ENCODE measurements at regions not wholly inside any gene's neighbourhood (a gene's known extent, or its start where the extent isn't known, plus 50 kb on each side); places are given as distances from the start of the nearest gene placed in this dataset.

DNA sequence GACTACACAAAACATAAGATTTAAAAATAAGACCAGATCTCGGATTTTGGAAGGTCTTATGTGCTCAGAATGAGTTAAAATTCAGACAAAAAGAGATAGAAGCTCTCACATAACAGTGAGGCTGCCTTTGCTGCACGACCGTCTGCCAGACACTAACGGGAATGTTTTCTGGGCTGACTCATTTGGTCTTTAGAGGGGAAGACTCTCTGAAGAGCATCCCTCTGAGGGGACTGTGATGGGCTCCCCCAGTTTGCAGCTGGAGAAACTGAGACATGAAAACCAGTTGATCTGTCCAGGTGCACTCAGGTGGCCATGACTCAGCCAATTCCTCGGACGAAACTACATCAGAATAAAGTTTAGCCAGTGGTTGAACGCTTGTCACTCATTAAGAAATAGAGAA is 153.9 kb downstream of the RNASET2 start:
- DNase-seq (ENCODE audit: low read depth, low spot score) (no peak), FAIRE-seq (no peak)
- H3K79me2 ChIP-seq (ENCODE audit: control insufficient read depth, insufficient read depth, low read length) = no peaks in the 10 kb centered on the region
- H3K4me2 ChIP-seq (ENCODE audit: insufficient read depth, low read length) = no peak overlapping the region
- H3K36me3 ChIP-seq (ENCODE audit: control insufficient read depth in 2 of 2, extremely low read depth in 1 of 2, insufficient read depth in 2 of 2, low read length in 2 of 2) = no peaks in the 10 kb centered on the region
- no peaks in the 10 kb centered on the region for H3K9me3 ChIP-seq (replicated peaks; ENCODE audit: control insufficient read depth, insufficient read depth, low read length)
- H2AFZ ChIP-seq (ENCODE audit: low read depth, low read length) = no peak overlapping the region
- H3K9me1 ChIP-seq (replicated peaks; ENCODE audit: control insufficient read depth, extremely low read depth, insufficient read depth, low read length) = no peaks in the 10 kb centered on the region
- CTCF ChIA-PET = no interaction called here
- TF ChIP-seq EZH2 (IDR thresholded peaks at IDR 0.05; ENCODE audit: borderline replicate concordance, low read depth, low read length, severe bottlenecking) = no peak
- TF ChIP-seq FOS (IDR thresholded peaks at IDR 0.05; ENCODE audit: borderline replicate concordance, insufficient read depth, low read length) = no peak
- no peak for TF ChIP-seq POLR2AphosphoS5 (IDR thresholded peaks at IDR 0.05; ENCODE audit: insufficient read depth, low read depth, low read length)
- no peak for TF ChIP-seq JUN (IDR thresholded peaks at IDR 0.05; ENCODE audit: borderline replicate concordance, insufficient read depth, insufficient read length, low read depth)
- no peak for TF ChIP-seq POLR2A (IDR thresholded peaks at IDR 0.05; ENCODE audit: low read depth, low read length)
- H3K9ac ChIP-seq (replicated peaks; ENCODE audit: extremely low read depth, insufficient read depth, low read length) = no peak overlapping the region
- no peaks in the 10 kb centered on the region for H4K20me1 ChIP-seq (replicated peaks; ENCODE audit: control insufficient read depth, extremely low read depth, insufficient read depth, low read length)
- dilution Hi-C loops (cut with MboI; ENCODE audit: extremely low pct_ligation_motif_present, low sequenced_read_pairs) (no loop called here), intact Hi-C loops (cut with micrococcal nuclease) (no loop called here)
- BruUV-seq (replicated peaks) = no TSS peak
- no peaks in the 10 kb centered on the region for H3K27me3 ChIP-seq (ENCODE audit: control insufficient read depth in 2 of 2, insufficient read depth in 2 of 2, low read length in 2 of 2)
- POLR2A ChIA-PET = no interaction called here
- H3K4me1 ChIP-seq (ENCODE audit: control insufficient read depth, extremely low read depth, insufficient read depth, low read length) = no peaks in the 10 kb centered on the region
- no peak overlapping the region for H3K4me3 ChIP-seq (replicated peaks in 1 of 3; ENCODE audit: insufficient read depth in 1 of 3, low read depth in 1 of 3, low read length in 3 of 3)
- no peak overlapping the region for H3K27ac ChIP-seq (ENCODE audit: insufficient read depth, low read depth, low read length)

DNA sequence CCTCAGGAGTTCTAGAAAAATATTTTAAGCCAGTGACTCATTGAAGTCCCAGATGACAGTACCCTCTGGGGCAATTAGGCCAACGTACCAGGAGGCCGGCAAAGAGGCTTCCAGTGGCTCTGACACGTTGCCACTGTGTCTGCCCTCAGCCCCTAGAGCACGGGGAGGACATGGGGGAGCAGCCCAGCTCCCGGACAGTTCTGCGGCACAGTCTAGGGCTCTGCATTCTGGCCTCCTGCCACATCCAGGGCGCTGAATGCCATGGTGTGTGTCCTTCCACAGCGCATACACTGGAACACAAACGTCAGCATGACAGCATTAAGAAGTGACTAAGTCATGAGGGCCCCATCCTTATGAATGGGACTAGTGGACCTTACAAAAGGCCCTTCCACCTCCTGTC is 156.2 kb downstream of the RNASET2 start:
- FAIRE-seq = no peak
- DNase-seq (ENCODE audit: low read depth, low spot score) = no peak
- Histone ChIP-seq H2AFZ (ENCODE audit: low read depth, low read length) (no peak overlapping the region), H3K79me2 (ENCODE audit: control insufficient read depth, insufficient read depth, low read length) (no peaks in the 10 kb centered on the region), H3K27ac (ENCODE audit: insufficient read depth, low read depth, low read length) (no peak overlapping the region), H3K9me1 (replicated peaks; ENCODE audit: control insufficient read depth, extremely low read depth, insufficient read depth, low read length) (no peaks in the 10 kb centered on the region), H4K20me1 (replicated peaks; ENCODE audit: control insufficient read depth, extremely low read depth, insufficient read depth, low read length) (no peaks in the 10 kb centered on the region), H3K9me3 (replicated peaks; ENCODE audit: control insufficient read depth, insufficient read depth, low read length) (no peaks in the 10 kb centered on the region), H3K4me1 (ENCODE audit: control insufficient read depth, extremely low read depth, insufficient read depth, low read length) (no peaks in the 10 kb centered on the region), H3K4me3 (replicated peaks in 1 of 3; ENCODE audit: insufficient read depth in 1 of 3, low read depth in 1 of 3, low read length in 3 of 3) (no peak overlapping the region), H3K9ac (replicated peaks; ENCODE audit: extremely low read depth, insufficient read depth, low read length) (no peak overlapping the region), H3K36me3 (ENCODE audit: control insufficient read depth in 2 of 2, extremely low read depth in 1 of 2, insufficient read depth in 2 of 2, low read length in 2 of 2) (no peaks in the 10 kb centered on the region), H3K27me3 (ENCODE audit: control insufficient read depth in 2 of 2, insufficient read depth in 2 of 2, low read length in 2 of 2) (no peaks in the 10 kb centered on the region), H3K4me2 (ENCODE audit: insufficient read depth, low read length) (no peak overlapping the region)
- no TSS peak for BruUV-seq (replicated peaks)
- ChIA-PET POLR2A (no interaction called here), CTCF (interaction anchor here (1.4 kb wide), 1 partner anchor 25 kb away, joined by 4 read pairs; no protein-coding TSS in a partner anchor)
- intact Hi-C loops (cut with micrococcal nuclease) (no loop called here), dilution Hi-C loops (cut with MboI; ENCODE audit: extremely low pct_ligation_motif_present, low sequenced_read_pairs) (no loop called here)
- TF ChIP-seq, protein P1, sequence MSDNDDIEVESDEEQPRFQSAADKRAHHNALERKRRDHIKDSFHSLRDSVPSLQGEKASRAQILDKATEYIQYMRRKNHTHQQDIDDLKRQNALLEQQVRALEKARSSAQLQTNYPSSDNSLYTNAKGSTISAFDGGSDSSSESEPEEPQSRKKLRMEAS (IDR thresholded peaks at IDR 0.05; ENCODE audit: insufficient read depth, insufficient read length) = no peak
- no peak for TF ChIP-seq POLR2AphosphoS5 (IDR thresholded peaks at IDR 0.05; ENCODE audit: insufficient read depth, low read depth, low read length)
- no peak for TF ChIP-seq GATA2 (IDR thresholded peaks at IDR 0.05; ENCODE audit: insufficient read depth, insufficient read length, low read depth, low read length)
- TF ChIP-seq POLR2A (IDR thresholded peaks at IDR 0.05; ENCODE audit: low read depth, low read length) = no peak
- TF ChIP-seq MYC (IDR thresholded peaks at IDR 0.05; ENCODE audit: low read depth, low read length) = no peak
- TF ChIP-seq FOS (IDR thresholded peaks at IDR 0.05; ENCODE audit: borderline replicate concordance, insufficient read depth, low read length) = no peak
- TF ChIP-seq, protein P2, sequence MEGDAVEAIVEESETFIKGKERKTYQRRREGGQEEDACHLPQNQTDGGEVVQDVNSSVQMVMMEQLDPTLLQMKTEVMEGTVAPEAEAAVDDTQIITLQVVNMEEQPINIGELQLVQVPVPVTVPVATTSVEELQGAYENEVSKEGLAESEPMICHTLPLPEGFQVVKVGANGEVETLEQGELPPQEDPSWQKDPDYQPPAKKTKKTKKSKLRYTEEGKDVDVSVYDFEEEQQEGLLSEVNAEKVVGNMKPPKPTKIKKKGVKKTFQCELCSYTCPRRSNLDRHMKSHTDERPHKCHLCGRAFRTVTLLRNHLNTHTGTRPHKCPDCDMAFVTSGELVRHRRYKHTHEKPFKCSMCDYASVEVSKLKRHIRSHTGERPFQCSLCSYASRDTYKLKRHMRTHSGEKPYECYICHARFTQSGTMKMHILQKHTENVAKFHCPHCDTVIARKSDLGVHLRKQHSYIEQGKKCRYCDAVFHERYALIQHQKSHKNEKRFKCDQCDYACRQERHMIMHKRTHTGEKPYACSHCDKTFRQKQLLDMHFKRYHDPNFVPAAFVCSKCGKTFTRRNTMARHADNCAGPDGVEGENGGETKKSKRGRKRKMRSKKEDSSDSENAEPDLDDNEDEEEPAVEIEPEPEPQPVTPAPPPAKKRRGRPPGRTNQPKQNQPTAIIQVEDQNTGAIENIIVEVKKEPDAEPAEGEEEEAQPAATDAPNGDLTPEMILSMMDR (IDR thresholded peaks at IDR 0.05; ENCODE audit: extremely low read depth in 1 of 2, insufficient read depth in 1 of 2, low read depth in 1 of 2, low read length in 2 of 2) = no peak
- TF ChIP-seq JUN (IDR thresholded peaks at IDR 0.05; ENCODE audit: borderline replicate concordance, insufficient read depth, insufficient read length, low read depth) = no peak
- no peak for TF ChIP-seq EZH2 (IDR thresholded peaks at IDR 0.05; ENCODE audit: borderline replicate concordance, low read depth, low read length, severe bottlenecking)

Data from endothelial cell of umbilical vein (primary cell).